GM12891 (cell line): ENCODE measurements at regions not wholly inside any gene's neighbourhood (a gene's known extent, or its start where the extent isn't known, plus 50 kb on each side); places are given as distances from the start of the nearest gene placed in this dataset.

Experiments
- PAX5 ChIP-seq: IDR thresholded peaks from 2 replicates; pipeline ENCODE4 v1.6.1; 2011; ENCODE audit warnings: low read length, moderate library complexity, mild to moderate bottlenecking; ENCODE audit not compliant: insufficient read depth, severe bottlenecking
- POLR2A ChIP-seq: IDR thresholded peaks from 2 replicates; pipeline ENCODE4 v1.6.1; 2011; ENCODE audit warnings: low read depth, low read length, control low read depth
- POLR2AphosphoS5 ChIP-seq: IDR thresholded peaks from 2 replicates; pipeline ENCODE4 v1.6.1; 2011; ENCODE audit warnings: low read depth, low read length, control low read depth
- SPI1 ChIP-seq: IDR thresholded peaks from 2 replicates; pipeline ENCODE4 v1.6.1; 2011; ENCODE audit warnings: low read depth, low read length, control low read depth
- TAF1 ChIP-seq: IDR thresholded peaks from 2 replicates; pipeline ENCODE4 v1.6.1; 2011; ENCODE audit warnings: low read depth, low read length, control low read depth

DNA sequence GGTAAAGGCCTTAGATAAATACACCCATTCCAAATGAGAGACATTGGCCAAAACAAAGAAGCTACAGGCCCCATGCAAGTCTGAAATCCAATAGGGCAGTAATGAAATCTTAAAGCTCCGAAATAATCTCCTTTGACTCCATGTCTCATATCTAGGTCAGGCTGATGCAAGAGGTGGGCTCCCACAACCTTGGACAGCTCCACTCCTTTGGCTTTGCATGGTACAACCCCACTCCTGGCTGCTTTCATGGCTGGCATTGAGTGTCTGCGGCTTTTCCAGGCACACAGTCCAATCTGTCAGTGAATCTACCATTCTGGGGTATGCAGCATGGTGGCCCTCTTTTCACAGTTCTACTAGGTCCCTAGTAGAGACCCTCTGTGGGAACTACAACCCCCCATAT lies 762.5 kb downstream of the LIG4 start:
- TF ChIP-seq POLR2AphosphoS5, result no peak
- TF ChIP-seq POLR2A, result no peak
- TF ChIP-seq TAF1, result no peak
- TF ChIP-seq PAX5, result no peak
- no peak for TF ChIP-seq SPI1
